ENCODE measurements at regions not wholly inside any gene's neighbourhood (a gene's known extent, or its start where the extent isn't known, plus 50 kb on each side); places are given as distances from the start of the nearest gene placed in this dataset.

- ChIA-PET CTCF (interaction anchor here (0.9 kb wide), 1 partner anchor 13 kb away, joined by 3 read pairs; no protein-coding TSS in a partner anchor), POLR2A (no interaction called here)
- TF ChIP-seq, protein P1, sequence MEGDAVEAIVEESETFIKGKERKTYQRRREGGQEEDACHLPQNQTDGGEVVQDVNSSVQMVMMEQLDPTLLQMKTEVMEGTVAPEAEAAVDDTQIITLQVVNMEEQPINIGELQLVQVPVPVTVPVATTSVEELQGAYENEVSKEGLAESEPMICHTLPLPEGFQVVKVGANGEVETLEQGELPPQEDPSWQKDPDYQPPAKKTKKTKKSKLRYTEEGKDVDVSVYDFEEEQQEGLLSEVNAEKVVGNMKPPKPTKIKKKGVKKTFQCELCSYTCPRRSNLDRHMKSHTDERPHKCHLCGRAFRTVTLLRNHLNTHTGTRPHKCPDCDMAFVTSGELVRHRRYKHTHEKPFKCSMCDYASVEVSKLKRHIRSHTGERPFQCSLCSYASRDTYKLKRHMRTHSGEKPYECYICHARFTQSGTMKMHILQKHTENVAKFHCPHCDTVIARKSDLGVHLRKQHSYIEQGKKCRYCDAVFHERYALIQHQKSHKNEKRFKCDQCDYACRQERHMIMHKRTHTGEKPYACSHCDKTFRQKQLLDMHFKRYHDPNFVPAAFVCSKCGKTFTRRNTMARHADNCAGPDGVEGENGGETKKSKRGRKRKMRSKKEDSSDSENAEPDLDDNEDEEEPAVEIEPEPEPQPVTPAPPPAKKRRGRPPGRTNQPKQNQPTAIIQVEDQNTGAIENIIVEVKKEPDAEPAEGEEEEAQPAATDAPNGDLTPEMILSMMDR (IDR thresholded peaks at IDR 0.05; ENCODE audit: control extremely low read depth, extremely low read depth, low read depth, missing control alignments), result no peak
- no peak for DNase-seq (ENCODE audit: extremely low spot score)
These were observed 50.7 kb upstream of the GHITM start for GRCh38 chr10:84088626-84089025.

DNA sequence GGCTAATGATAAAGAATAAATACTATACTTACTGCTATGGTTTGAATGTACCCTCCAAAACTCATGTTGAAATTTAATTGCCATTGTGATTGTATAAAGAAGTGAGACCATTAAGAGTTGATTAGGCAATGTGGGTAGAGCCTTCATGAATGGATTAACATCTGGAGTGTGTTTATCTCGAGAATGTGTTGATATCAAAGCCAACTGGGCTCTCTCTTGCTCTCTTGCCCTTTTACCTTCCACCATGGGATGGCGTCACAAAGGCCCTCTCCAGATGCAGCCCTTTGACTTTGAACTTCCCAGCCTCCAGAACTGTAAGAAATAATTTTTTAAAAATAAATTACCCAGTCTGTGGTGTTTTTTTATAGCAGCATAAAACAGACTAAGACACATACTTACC, 50.1 kb upstream of the GHITM start:
- TF ChIP-seq, protein P1 (IDR thresholded peaks at IDR 0.05; ENCODE audit: control extremely low read depth, extremely low read depth, low read depth, missing control alignments), result no peak
- ChIA-PET POLR2A (no interaction called here), CTCF (no interaction called here)
- no peak for DNase-seq (ENCODE audit: extremely low spot score)

Measured in GM10248 (cell line).